Mucosa of descending colon (tissue), 3 donors: ENCODE measurements at regions not wholly inside any gene's neighbourhood (a gene's known extent, or its start where the extent isn't known, plus 50 kb on each side); places are given as distances from the start of the nearest gene placed in this dataset.

ENCODE experiments used
- ATAC-seq: fragments of 200-7000 bp; cut with Tn5 transposase; one replicate; pipeline ENCODE4 v1.9.1; 2020; ENCODE audit warnings: mild to moderate bottlenecking, moderate library complexity
- DNase-seq, 3 donors: peaks; one replicate each; pipeline ENCODE4 v3.0.0-alpha.2; 2020
- H3K36me3 ChIP-seq: fragments of 200-600 bp; one replicate; pipeline ENCODE4 v1.8.0; 2021; ENCODE audit warnings: low read depth, mild to moderate bottlenecking
- H3K4me1 ChIP-seq: fragments of 200-600 bp; one replicate; pipeline ENCODE4 v1.8.0; 2021; ENCODE audit warnings: low read depth, mild to moderate bottlenecking
- H3K4me3 ChIP-seq: fragments of 200-600 bp; one replicate; pipeline ENCODE4 v1.8.0; 2021; ENCODE audit warnings: mild to moderate bottlenecking
- H3K9me3 ChIP-seq: fragments of 200-600 bp; one replicate; pipeline ENCODE4 v1.8.0; 2021; ENCODE audit warnings: mild to moderate bottlenecking
- intact Hi-C, 2 donors: fragments of 100-400 bp; cut with DNase I in 1 of 2; cut with micrococcal nuclease in 1 of 2; formaldehyde crosslinking; loops; one replicate each; pipeline versions ENCODE4 v1.11.0 to v1.11.1; 2022; cut with DNase I, micrococcal nuclease
- TF ChIP-seq, protein P1 (sequence below): fragments of 200-600 bp; IDR thresholded peaks from one replicate; pipeline ENCODE4 v1.8.0; 2022; ENCODE audit warnings: antibody characterized with exemption, mild to moderate bottlenecking
- donor health status: DM: no; HTN: no; CAD: no; lungs with moderate emphysema.
- donor health status: DM: no; HTN: no; CAD: no.
- donor health status: DM: no; HTN: yes; CAD: no.

DNA sequence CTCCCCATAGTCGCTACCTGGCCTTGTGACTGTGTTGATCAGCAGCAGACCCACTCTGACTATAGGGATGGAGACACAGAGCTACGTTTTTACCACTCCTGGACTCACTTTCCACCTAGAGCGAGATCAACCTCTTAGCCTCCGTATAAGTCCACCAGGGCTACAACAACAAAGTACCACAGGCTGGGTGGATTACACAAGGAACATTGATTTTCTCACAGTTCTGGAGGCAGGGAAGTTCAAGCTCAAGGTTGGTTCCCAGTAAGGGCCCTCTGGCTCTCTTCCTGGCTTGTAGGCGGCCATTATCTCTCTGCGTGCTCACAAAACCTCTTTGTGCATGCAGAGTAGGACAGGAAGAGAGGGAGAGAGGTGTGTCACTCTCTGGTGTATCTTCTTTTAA lies 330.4 kb upstream of the PROK2 start:
- no peak for ATAC-seq
- DNase-seq: no peak
- H3K36me3 ChIP-seq: no peaks in the 10 kb centered on the region
- H3K4me3 ChIP-seq: no peak overlapping the region
- TF ChIP-seq, protein P1, sequence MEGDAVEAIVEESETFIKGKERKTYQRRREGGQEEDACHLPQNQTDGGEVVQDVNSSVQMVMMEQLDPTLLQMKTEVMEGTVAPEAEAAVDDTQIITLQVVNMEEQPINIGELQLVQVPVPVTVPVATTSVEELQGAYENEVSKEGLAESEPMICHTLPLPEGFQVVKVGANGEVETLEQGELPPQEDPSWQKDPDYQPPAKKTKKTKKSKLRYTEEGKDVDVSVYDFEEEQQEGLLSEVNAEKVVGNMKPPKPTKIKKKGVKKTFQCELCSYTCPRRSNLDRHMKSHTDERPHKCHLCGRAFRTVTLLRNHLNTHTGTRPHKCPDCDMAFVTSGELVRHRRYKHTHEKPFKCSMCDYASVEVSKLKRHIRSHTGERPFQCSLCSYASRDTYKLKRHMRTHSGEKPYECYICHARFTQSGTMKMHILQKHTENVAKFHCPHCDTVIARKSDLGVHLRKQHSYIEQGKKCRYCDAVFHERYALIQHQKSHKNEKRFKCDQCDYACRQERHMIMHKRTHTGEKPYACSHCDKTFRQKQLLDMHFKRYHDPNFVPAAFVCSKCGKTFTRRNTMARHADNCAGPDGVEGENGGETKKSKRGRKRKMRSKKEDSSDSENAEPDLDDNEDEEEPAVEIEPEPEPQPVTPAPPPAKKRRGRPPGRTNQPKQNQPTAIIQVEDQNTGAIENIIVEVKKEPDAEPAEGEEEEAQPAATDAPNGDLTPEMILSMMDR: no peak
- no peaks in the 10 kb centered on the region for H3K4me1 ChIP-seq
- no peaks in the 10 kb centered on the region for H3K9me3 ChIP-seq
- intact Hi-C loops: no loop called here

DNA sequence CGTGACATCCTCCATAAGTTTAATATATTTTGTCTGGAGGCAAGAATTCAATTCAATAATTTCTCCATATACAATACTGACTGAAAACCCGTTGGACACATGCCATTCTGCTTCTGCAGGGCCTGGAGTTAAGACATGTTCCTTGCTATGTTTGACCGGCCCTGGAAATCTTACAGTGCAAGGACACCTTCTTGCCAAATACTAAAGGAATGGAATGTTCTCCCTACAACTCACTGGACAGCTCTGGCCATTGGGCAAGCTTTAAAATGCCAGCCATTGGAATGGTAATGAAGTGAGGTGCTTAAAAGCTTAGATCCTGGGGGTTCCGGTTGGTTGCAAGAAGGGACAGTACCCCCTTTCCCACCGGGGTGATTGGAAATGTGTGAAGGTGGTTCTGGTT lies 329.8 kb upstream of the PROK2 start:
- ATAC-seq: no peak
- TF ChIP-seq, protein P1: no peak
- no peaks in the 10 kb centered on the region for H3K4me1 ChIP-seq

DNA sequence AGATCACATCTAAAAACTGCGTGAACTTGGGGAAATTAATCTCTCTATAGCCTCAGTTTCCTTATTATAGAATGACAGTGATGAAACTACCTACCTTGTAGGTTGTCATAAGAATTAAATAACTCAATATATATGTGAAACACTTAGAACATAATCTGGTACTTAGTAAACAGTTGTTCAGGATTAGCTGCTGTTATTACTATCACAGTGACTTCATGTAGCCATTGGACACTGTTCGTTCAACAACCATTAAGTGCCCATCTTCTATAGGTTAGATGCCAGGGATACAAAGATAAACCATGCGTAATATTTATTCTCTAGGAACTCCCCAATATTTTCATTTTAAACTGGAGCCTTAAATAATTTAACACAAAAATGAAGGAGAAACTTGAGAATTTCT lies 329.0 kb upstream of the PROK2 start:
- no peaks in the 10 kb centered on the region for H3K36me3 ChIP-seq
- DNase-seq (no peak), ATAC-seq (no peak)
- TF ChIP-seq, protein P1: no peak
- H3K4me3 ChIP-seq: no peak overlapping the region
- no peaks in the 10 kb centered on the region for H3K4me1 ChIP-seq
- intact Hi-C loops: no loop called here
- H3K9me3 ChIP-seq: no peaks in the 10 kb centered on the region

More for the DNA sequence above, 329.8 kb upstream of the PROK2 start:
- H3K36me3 ChIP-seq: no peaks in the 10 kb centered on the region
- no peak for DNase-seq
- H3K4me3 ChIP-seq: no peak overlapping the region
- intact Hi-C loops: no loop called here
- no peaks in the 10 kb centered on the region for H3K9me3 ChIP-seq

DNA sequence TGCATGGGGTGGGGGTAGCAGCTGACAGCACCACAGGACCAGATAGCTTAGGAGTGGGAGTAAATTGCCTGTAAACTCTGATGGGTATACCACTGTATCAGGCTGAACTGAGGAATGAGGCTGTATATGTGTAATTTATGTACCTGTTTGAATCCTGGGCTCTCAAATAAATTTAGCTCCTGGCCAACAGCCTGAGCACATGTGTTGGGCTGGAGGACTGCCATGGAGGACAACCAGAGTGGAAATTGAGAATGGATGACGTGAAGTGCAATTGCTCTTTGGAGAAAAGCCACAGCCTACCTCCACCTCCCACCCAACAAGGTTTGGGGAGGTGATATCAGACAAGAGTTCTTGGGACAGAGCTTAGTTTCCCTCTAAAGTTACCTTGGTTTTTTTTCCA lies 328.6 kb upstream of the PROK2 start:
- intact Hi-C loops: no loop called here

DNA sequence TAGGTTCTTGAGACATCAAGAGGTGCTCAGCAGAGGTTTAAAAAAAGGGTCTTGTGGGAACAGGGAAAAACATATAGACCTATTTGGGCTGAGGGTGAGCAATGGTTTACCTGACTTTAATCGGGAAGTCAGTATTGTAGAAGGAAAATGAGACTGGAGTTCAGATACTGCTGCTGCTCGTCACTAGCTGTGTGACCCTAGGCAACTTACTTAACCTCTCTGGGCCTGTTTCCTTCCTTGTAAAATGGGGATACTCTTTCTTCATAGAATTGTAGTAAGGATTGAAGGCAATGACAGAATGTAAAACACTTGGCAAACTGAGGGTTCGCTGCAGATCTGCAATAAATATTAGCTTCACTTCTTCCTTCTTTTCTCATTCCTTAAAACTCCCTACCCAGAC lies 327.5 kb upstream of the PROK2 start:
- Histone ChIP-seq H3K4me1 (no peaks in the 10 kb centered on the region), H3K4me3 (no peak overlapping the region), H3K36me3 (no peaks in the 10 kb centered on the region), H3K9me3 (no peaks in the 10 kb centered on the region)
- intact Hi-C loops: no loop called here
- DNase-seq (no peak), ATAC-seq (no peak)
- TF ChIP-seq, protein P1: no peak

More for the DNA sequence above, 328.6 kb upstream of the PROK2 start:
- no peak overlapping the region for H3K4me3 ChIP-seq
- ATAC-seq (no peak), DNase-seq (no peak)
- TF ChIP-seq, protein P1: no peak
- no peaks in the 10 kb centered on the region for H3K4me1 ChIP-seq
- H3K9me3 ChIP-seq: no peaks in the 10 kb centered on the region
- H3K36me3 ChIP-seq: no peaks in the 10 kb centered on the region
